ENCODE measurements at regions not wholly inside any gene's neighbourhood (a gene's known extent, or its start where the extent isn't known, plus 50 kb on each side); places are given as distances from the start of the nearest gene placed in this dataset.

- TF ChIP-seq, protein P1, sequence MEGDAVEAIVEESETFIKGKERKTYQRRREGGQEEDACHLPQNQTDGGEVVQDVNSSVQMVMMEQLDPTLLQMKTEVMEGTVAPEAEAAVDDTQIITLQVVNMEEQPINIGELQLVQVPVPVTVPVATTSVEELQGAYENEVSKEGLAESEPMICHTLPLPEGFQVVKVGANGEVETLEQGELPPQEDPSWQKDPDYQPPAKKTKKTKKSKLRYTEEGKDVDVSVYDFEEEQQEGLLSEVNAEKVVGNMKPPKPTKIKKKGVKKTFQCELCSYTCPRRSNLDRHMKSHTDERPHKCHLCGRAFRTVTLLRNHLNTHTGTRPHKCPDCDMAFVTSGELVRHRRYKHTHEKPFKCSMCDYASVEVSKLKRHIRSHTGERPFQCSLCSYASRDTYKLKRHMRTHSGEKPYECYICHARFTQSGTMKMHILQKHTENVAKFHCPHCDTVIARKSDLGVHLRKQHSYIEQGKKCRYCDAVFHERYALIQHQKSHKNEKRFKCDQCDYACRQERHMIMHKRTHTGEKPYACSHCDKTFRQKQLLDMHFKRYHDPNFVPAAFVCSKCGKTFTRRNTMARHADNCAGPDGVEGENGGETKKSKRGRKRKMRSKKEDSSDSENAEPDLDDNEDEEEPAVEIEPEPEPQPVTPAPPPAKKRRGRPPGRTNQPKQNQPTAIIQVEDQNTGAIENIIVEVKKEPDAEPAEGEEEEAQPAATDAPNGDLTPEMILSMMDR (optimal IDR thresholded peaks at IDR 0.05 in 1 of 3, IDR thresholded peaks at IDR 0.05 in 1 of 3, conservative IDR thresholded peaks at IDR 0.05 in 1 of 3; ENCODE audit: extremely low read depth in 1 of 3, insufficient read depth in 2 of 3, low read length in 3 of 3), result no peak
- TF ChIP-seq EZH2 (IDR thresholded peaks at IDR 0.05; ENCODE audit: low read length), result no peak
Measured at GRCh38 chr6:12545619-12546409, 170.8 kb upstream of the PHACTR1 start.
